HG02943 (cell line): ENCODE measurements at regions not wholly inside any gene's neighbourhood (a gene's known extent, or its start where the extent isn't known, plus 50 kb on each side); places are given as distances from the start of the nearest gene placed in this dataset.

ENCODE experiments used
- ATAC-seq: cut with Tn5 transposase; IDR thresholded peaks from one replicate; pipeline ENCODE4 v1.9.1; 2021; ENCODE audit warnings: mild to moderate bottlenecking, low read depth, moderate library complexity; ENCODE audit not compliant: unreplicated experiment

DNA sequence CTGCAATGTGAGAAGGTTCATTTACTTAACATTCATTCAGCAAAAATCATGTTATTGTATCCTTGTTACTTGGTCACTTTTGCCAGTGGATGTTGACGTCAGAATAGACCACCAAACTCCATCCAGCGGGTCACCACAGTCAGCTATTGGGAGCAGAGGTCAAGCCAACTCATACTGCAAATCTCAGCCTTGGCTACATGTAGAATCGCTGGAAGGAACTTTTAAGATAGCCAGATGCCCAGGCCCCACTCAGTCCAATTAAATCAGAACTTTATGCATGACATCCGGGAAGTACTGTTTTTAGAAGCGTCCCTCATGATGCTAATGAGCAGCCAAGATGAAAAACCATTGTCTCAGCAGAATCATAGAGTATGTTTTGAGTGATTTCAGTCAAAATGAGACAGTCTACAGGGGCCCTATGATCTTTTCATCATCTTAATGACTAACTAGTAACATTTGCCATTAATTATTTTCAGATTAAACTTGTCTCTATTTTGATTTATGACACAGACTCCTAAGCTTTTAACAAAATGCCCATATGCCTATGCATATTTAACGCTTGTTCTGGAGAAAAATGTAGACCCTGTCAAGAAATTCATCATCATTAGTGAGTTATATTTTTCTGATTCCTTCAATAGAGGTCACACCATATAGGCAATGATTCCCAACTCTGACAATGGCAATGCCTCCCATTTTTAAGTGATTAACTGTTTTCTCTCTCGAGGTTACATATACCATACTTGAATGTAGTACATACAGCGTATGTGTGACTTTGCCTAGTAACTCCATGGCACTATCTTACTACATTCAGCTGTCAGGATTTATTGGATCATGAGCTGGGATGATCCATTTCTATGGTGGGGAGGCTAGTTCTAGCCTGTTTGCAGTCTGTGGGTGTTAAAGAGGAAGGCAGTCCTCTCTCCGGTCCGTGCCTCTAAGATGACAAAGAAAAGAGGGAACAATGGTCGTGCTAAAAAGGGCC lies 63.7 kb upstream of the CCBE1 start:
- ATAC-seq: no peak

DNA sequence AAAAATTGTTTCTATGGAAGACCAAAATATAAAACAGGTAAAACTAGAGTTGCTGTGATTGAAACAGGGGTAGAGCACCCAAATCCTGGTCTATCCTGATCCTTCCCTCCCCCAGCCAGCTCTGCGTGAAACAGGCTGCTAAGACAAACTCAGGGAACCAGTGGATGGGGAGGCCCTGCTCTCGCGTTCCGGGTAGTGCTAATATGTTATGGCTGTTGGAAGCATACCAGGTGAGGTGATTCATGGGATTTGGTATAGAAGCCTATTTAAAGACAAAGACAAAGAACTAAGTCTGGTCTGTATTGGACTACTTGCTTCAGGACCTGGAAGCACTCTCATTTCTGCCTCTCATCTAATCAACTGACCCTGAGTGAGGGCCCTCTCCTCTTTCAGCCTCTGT lies 63.0 kb upstream of the CCBE1 start:
- no peak for ATAC-seq

DNA sequence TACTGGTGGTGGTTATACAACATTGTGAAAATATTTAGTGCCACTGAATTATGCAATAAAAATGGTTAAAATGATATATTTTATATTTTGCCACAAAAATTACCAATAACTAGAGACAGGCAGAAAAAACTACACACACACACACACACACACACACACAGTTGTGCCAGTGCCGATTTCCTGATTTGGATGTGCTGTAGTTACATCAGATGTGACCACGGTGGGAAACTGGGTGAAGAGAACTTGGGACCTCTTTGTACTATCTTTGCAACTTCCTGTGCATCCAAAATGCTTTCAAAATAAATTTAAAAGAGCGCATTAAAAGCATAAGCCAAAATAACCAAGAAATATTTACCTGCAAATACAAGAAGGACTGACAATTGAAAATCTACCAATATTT lies 61.6 kb upstream of the CCBE1 start:
- ATAC-seq: no peak

DNA sequence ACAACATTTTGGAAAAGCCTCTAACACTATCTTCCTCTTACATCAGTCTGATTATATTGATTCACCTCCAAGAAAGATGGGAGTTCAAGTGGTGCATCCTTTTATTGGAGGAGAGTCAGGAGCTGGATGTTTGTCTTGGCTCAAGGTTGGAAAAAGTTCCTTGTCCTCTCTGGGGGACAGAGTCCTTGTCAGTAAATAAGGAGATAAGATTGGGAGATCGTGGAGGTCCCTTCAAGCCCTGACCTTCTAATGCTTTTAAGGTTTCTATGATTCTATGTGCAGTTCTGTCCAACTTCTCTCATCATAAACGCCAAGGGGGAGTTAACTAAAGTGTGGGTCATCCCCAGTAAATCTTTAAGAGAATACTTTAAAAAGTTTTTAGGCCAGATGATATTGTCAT lies 60.9 kb upstream of the CCBE1 start:
- no peak for ATAC-seq

DNA sequence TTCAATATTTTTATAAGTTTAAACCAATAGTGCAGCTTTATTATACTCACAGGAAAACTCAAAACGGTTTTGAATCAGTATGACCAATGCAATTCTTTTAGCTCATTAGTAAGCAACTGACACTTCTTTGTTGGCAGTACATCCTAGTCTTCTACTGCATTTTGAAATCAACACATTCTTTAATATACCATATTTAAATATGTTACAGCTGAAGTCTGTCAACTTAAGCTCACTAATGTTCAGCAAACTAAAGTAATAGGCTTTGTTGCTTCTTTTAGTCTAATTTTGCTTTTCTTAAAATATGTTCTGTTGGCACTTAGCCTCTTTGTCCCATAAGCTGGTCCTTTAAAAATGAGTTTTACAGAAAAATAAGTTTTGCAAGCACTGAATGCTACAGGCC lies 55.4 kb upstream of the CCBE1 start:
- ATAC-seq: no peak

DNA sequence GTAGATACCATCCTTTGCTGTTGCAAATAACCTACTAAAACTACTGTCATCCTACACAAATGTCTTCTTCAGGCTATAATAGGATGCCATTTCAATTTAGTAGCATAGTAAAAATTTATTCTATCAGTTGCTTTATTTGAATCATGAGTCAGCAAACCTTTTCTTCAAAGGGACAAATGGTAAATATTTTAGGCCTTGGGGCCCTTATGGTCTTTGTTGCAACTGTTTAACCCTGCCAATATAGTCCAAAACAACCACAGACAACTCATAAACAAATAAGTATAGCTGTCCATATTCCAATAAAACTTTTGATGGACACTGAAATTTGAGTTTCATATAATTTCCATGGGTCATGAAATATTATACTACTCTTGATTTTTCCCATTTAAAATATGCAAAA lies 54.0 kb upstream of the CCBE1 start:
- ATAC-seq: no peak

DNA sequence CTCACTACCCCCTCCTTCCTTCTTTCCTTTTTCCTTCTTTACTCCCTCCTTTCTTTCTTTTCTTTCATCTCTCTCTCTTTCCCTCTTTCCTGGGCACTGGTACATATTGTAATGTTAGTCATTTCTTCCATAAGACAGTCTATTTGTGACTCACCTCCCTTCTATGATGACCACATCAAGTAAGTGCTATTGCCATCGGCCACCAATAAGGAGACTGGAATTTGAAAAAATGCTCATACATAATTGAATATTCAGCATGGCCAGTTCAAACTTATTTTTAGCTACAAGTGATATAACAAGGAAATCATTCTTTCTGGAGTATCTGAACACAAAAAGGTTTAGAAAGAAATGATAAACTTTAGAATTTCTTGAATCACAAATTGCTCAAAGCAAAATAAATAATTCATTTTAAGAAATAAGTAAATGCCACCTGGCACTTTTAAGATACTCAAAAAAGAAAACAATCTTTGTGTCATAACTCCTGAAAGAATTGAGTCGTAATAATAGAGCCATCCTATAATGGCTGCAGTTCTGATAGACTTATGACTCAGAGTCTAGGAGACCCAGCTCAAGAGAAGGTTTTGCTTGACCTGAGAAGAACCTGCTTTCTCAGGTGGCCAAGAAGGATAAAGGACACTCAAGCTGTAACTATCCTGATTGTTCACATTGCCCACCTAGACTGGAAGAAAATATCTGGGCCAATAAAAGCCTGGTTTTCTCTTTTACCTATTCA lies 51.6 kb upstream of the CCBE1 start:
- ATAC-seq: no peak
